H9 (cell line): ENCODE measurements at regions not wholly inside any gene's neighbourhood (a gene's known extent, or its start where the extent isn't known, plus 50 kb on each side); places are given as distances from the start of the nearest gene placed in this dataset.

Source experiments
- DNase-seq: peaks from one replicate; pipeline ENCODE4 v3.0.0-alpha.2; 2017
- H2AFZ ChIP-seq: one replicate; pipeline ENCODE4 v1.6.1; 2013; ENCODE audit warnings: mild to moderate bottlenecking, low read length, control low read depth, moderate library complexity
- H2AK5ac ChIP-seq: 2 replicates; pipeline ENCODE4 v1.6.1; 2013; ENCODE audit warnings: low read length, control low read depth, mixed read lengths; ENCODE audit not compliant: insufficient read length
- H2BK120ac ChIP-seq: one replicate; pipeline ENCODE4 v1.6.1; 2013; ENCODE audit warnings: low read depth, mild to moderate bottlenecking, low read length, control low read depth, inconsistent platforms; ENCODE audit not compliant: poor library complexity, severe bottlenecking
- H2BK12ac ChIP-seq: 2 replicates; pipeline ENCODE4 v1.6.1; 2013; ENCODE audit warnings: low read length, control low read depth, mixed read lengths, low read depth; ENCODE audit not compliant: insufficient read length
- H2BK15ac ChIP-seq: 2 replicates; pipeline ENCODE4 v1.6.1; 2013; ENCODE audit warnings: low read depth, low read length, control low read depth
- H2BK20ac ChIP-seq: one replicate; pipeline ENCODE4 v1.6.1; 2013; ENCODE audit warnings: low read depth, mild to moderate bottlenecking, low read length, control low read depth, inconsistent platforms; ENCODE audit not compliant: poor library complexity, severe bottlenecking
- H2BK5ac ChIP-seq: 2 replicates; pipeline ENCODE4 v1.6.1; 2013; ENCODE audit warnings: low read length, control low read depth, mixed read lengths; ENCODE audit not compliant: insufficient read length
- H3K14ac ChIP-seq: 2 replicates; pipeline ENCODE4 v1.6.1; 2013; ENCODE audit warnings: low read length, control low read depth; ENCODE audit not compliant: insufficient read depth
- H3K18ac ChIP-seq: 2 replicates; pipeline ENCODE4 v1.6.1; 2013; ENCODE audit warnings: low read depth, mild to moderate bottlenecking, mixed read lengths, low read length, control low read depth; ENCODE audit not compliant: insufficient read length
- H3K23ac ChIP-seq: 2 replicates; pipeline ENCODE4 v1.6.1; 2013; ENCODE audit warnings: low read length, control low read depth, mixed read lengths, low read depth; ENCODE audit not compliant: insufficient read length
- H3K23me2 ChIP-seq: 2 replicates; pipeline ENCODE4 v1.6.1; 2013; ENCODE audit warnings: low read depth, mild to moderate bottlenecking, mixed read lengths, low read length, control low read depth; ENCODE audit not compliant: insufficient read length, poor library complexity, severe bottlenecking
- H3K27ac ChIP-seq: 2 replicates; pipeline ENCODE4 v1.5.1; 2013; ENCODE audit warnings: low read length, control low read depth, mixed read lengths, low read depth; ENCODE audit not compliant: insufficient read length
- H3K27me3 ChIP-seq: 2 replicates; pipeline ENCODE4 v1.6.1; 2013; ENCODE audit warnings: low read length, control low read depth, inconsistent platforms; ENCODE audit not compliant: insufficient read depth
- H3K4ac ChIP-seq: 2 replicates; pipeline ENCODE4 v1.6.1; 2013; ENCODE audit warnings: low read depth, mild to moderate bottlenecking, control low read depth, inconsistent platforms, low read length, moderate library complexity
- H3K4me1 ChIP-seq: 2 replicates; pipeline ENCODE4 v1.6.1; 2013; ENCODE audit warnings: low read length, control low read depth, inconsistent platforms; ENCODE audit not compliant: insufficient read depth
- H3K4me2 ChIP-seq: 2 replicates; pipeline ENCODE4 v1.6.1; 2013; ENCODE audit warnings: low read length, control low read depth, mixed read lengths; ENCODE audit not compliant: insufficient read length, insufficient read depth
- H3K56ac ChIP-seq: 2 replicates; pipeline ENCODE4 v1.6.1; 2013; ENCODE audit warnings: low read depth, mild to moderate bottlenecking, mixed read lengths, low read length, control low read depth; ENCODE audit not compliant: insufficient read length
- H3K79me1 ChIP-seq: 2 replicates; pipeline ENCODE4 v1.6.1; 2013; ENCODE audit warnings: low read depth, mild to moderate bottlenecking, moderate library complexity, low read length, control low read depth, inconsistent platforms; ENCODE audit not compliant: insufficient read depth, poor library complexity, severe bottlenecking
- H3K79me2 ChIP-seq: 2 replicates; pipeline ENCODE4 v1.6.1; 2013; ENCODE audit warnings: low read length, control low read depth, inconsistent platforms; ENCODE audit not compliant: insufficient read depth
- H3K9ac ChIP-seq: 2 replicates; pipeline ENCODE4 v1.6.1; 2013; ENCODE audit warnings: low read length, control low read depth, mixed read lengths; ENCODE audit not compliant: insufficient read length; ENCODE audit errors: extremely low read depth
- H3K9me3 ChIP-seq: one replicate; pipeline ENCODE4 v1.6.1; 2013; ENCODE audit warnings: low read depth, low read length, inconsistent platforms; ENCODE audit not compliant: control insufficient read depth
- H3T11ph ChIP-seq: one replicate; pipeline ENCODE4 v1.6.1; 2013; ENCODE audit warnings: mild to moderate bottlenecking, low read length, control low read depth, inconsistent platforms
- H4K20me1 ChIP-seq: one replicate; pipeline ENCODE4 v1.6.1; 2013; ENCODE audit not compliant: control insufficient read depth, insufficient read length, insufficient read depth
- H4K5ac ChIP-seq: 2 replicates; pipeline ENCODE4 v1.6.1; 2013; ENCODE audit warnings: low read depth, mild to moderate bottlenecking, mixed read lengths, low read length, control low read depth; ENCODE audit not compliant: insufficient read length
- H4K8ac ChIP-seq: replicated peaks from 2 replicates; pipeline ENCODE4 v1.6.1; 2013; ENCODE audit warnings: low read length, control low read depth, mixed read lengths, low read depth; ENCODE audit not compliant: insufficient read length
- H4K91ac ChIP-seq: 2 replicates; pipeline ENCODE4 v1.6.1; 2013; ENCODE audit warnings: low read depth, mild to moderate bottlenecking, moderate library complexity, mixed read lengths, low read length, control low read depth; ENCODE audit not compliant: insufficient read length
- H3K27ac Mint-ChIP-seq, 3 experiments: 2 replicates in 2 of 3; 3 replicates in 1 of 3; pipeline ENCODE4 v1.8.0; 2020 to 2021; ENCODE audit warnings: mixed read lengths in 3 of 3, mild to moderate bottlenecking in 1 of 3, moderate library complexity in 1 of 3
- H3K27me3 Mint-ChIP-seq: 2 replicates; pipeline ENCODE4 v1.8.0; 2021; ENCODE audit warnings: low read depth, mild to moderate bottlenecking, moderate library complexity, mixed read lengths
- H3K36me3 Mint-ChIP-seq, 3 experiments: 2 replicates in 2 of 3; 3 replicates in 1 of 3; pipeline ENCODE4 v1.8.0; 2020 to 2021; ENCODE audit warnings: low read depth in 3 of 3, mixed read lengths in 3 of 3; ENCODE audit not compliant: insufficient read depth in 1 of 3
- H3K4me1 Mint-ChIP-seq, 2 experiments: 2 replicates each; pipeline ENCODE4 v1.8.0; 2020; ENCODE audit warnings: mixed read lengths in 2 of 2
- H3K4me3 Mint-ChIP-seq, 2 experiments: 2 replicates in 1 of 2; 3 replicates in 1 of 2; pipeline ENCODE4 v1.8.0; 2020 to 2021; ENCODE audit warnings: mild to moderate bottlenecking in 2 of 2, mixed read lengths in 2 of 2, moderate library complexity in 1 of 2
- H3K9me3 Mint-ChIP-seq, 2 experiments: 2 replicates in 1 of 2; 3 replicates in 1 of 2; pipeline ENCODE4 v1.8.0; 2020; ENCODE audit warnings: mild to moderate bottlenecking in 2 of 2, mixed read lengths in 2 of 2, moderate library complexity in 1 of 2
- WGBS: extraction: QIAGEN DNeasy Blood & Tissue Kit; methylation state at CpG from one replicate; pipeline ENCODE4 v1.1.7; 2013; ENCODE audit warnings: missing lambda C conversion rate, low lambda C conversion rate, mixed read lengths; ENCODE audit not compliant: insufficient read length; ENCODE audit errors: extremely low coverage; 5-methylcytosine and 5-hydroxymethylcytosine counted together
- TF ChIP-seq, protein P1 (sequence below): fragments of 200-600 bp; sonication (generic); conservative IDR thresholded peaks from 3 replicates; pipeline ENCODE4 v1.8.0; 2021; ENCODE audit warnings: antibody characterized with exemption, mild to moderate bottlenecking

DNA sequence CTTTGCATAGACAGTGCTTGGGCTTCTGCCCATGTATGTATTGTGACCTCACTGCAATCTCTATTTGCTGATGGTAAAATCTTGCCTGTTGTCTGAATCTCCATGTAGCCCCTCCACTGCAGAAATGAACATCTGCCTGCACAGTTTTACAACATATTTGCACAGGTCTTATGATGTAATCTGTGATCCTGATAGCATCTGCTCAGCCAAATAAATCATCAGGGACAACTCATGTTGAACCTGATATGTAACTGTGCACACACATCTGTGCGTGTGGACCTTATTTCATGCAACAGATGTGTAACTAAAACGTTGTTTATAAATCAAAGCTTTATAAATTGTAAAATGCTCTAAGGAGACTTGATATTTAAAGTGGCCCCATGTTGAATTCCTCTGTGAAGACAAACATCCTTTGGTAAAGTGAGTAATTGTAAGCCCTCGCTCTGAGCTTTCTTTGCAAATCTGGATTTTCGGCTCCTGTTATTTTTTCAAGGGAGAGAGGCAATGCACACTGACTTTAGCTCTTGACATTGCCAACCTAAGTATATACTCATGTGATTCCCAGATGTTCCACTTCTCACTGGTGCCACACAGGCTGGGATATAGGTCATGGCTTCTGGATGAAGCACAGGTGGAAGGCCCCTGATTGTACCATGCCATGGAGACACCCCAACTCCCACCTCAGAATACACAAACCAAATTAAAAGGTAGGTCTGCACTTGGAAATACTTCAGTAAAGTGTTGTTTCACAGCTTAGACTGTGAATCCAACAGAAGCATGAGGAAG lies 371.3 kb downstream of the GRIN2B start:
- Histone ChIP-seq H3K27ac (no peak overlapping the region), H3K9ac (no peak overlapping the region), H3K27me3 (no peaks in the 10 kb centered on the region), H3K4me1 (no peaks in the 10 kb centered on the region; the same call in 1 of the 2 replicates), H3K79me1 (no peaks in the 10 kb centered on the region), H3K23me2 (no peaks in the 10 kb centered on the region), H3T11ph (no peak overlapping the region), H2BK15ac (no peak overlapping the region), H4K5ac (no peak overlapping the region), H3K18ac (no peak overlapping the region), H4K20me1 (no peaks in the 10 kb centered on the region), H3K56ac (no peak overlapping the region), H2BK20ac (no peak overlapping the region), H2BK12ac (no peak overlapping the region), H3K14ac (no peak overlapping the region), H2BK120ac (no peak overlapping the region), H3K4me2 (no peak overlapping the region), H4K91ac (no peak overlapping the region), H3K23ac (no peak overlapping the region), H3K9me3 (no peaks in the 10 kb centered on the region), H2BK5ac (no peak overlapping the region), H3K79me2 (no peaks in the 10 kb centered on the region), H2AK5ac (no peak overlapping the region), H3K4ac (no peak overlapping the region), H4K8ac (no peak overlapping the region), H2AFZ (no peak overlapping the region)
- H3K27ac Mint-ChIP-seq = no peak overlapping the region
- 0 out of 5 replicates have a peak, but pooled peaks cover 0 to 2% of the 10 kb centered on the region in 2 experiments for H3K9me3 Mint-ChIP-seq
- TF ChIP-seq, protein P1, sequence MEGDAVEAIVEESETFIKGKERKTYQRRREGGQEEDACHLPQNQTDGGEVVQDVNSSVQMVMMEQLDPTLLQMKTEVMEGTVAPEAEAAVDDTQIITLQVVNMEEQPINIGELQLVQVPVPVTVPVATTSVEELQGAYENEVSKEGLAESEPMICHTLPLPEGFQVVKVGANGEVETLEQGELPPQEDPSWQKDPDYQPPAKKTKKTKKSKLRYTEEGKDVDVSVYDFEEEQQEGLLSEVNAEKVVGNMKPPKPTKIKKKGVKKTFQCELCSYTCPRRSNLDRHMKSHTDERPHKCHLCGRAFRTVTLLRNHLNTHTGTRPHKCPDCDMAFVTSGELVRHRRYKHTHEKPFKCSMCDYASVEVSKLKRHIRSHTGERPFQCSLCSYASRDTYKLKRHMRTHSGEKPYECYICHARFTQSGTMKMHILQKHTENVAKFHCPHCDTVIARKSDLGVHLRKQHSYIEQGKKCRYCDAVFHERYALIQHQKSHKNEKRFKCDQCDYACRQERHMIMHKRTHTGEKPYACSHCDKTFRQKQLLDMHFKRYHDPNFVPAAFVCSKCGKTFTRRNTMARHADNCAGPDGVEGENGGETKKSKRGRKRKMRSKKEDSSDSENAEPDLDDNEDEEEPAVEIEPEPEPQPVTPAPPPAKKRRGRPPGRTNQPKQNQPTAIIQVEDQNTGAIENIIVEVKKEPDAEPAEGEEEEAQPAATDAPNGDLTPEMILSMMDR = no peak
- no peak overlapping the region for H3K4me3 Mint-ChIP-seq
- H3K27me3 Mint-ChIP-seq = no peaks in the 10 kb centered on the region
- no peak for DNase-seq
- H3K36me3 Mint-ChIP-seq = no peaks in the 10 kb centered on the region; a peak in 1 of 7 replicates
- WGBS = no CpG with 5 or more reads among the region's 4 CpGs
- peaks cover 7 to 10% of the 10 kb centered on the region in 2 experiments for H3K4me1 Mint-ChIP-seq
